ENCODE measurements at regions not wholly inside any gene's neighbourhood (a gene's known extent, or its start where the extent isn't known, plus 50 kb on each side); places are given as distances from the start of the nearest gene placed in this dataset.
A peak's percentile ranks its signal among the peaks of the same experiment; 100 is the strongest.

- H3K36me3 Mint-ChIP-seq (ENCODE audit: insufficient read depth), result peaks cover 8% of the 10 kb centered on the region
- TF ChIP-seq, protein P1, sequence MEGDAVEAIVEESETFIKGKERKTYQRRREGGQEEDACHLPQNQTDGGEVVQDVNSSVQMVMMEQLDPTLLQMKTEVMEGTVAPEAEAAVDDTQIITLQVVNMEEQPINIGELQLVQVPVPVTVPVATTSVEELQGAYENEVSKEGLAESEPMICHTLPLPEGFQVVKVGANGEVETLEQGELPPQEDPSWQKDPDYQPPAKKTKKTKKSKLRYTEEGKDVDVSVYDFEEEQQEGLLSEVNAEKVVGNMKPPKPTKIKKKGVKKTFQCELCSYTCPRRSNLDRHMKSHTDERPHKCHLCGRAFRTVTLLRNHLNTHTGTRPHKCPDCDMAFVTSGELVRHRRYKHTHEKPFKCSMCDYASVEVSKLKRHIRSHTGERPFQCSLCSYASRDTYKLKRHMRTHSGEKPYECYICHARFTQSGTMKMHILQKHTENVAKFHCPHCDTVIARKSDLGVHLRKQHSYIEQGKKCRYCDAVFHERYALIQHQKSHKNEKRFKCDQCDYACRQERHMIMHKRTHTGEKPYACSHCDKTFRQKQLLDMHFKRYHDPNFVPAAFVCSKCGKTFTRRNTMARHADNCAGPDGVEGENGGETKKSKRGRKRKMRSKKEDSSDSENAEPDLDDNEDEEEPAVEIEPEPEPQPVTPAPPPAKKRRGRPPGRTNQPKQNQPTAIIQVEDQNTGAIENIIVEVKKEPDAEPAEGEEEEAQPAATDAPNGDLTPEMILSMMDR (IDR thresholded peaks at IDR 0.05; ENCODE audit: unreplicated experiment), result no peak
- peaks cover 20% of the 10 kb centered on the region for H3K9me3 Mint-ChIP-seq (ENCODE audit: low read depth)
- DNase-seq (ENCODE audit: low spot score, unreplicated experiment), result no peak
- no peak overlapping the region for H3K27ac Mint-ChIP-seq
- H3K4me3 Mint-ChIP-seq (ENCODE audit: low read depth), result no peak overlapping the region
- peaks cover 7% of the 10 kb centered on the region for H3K27me3 Mint-ChIP-seq
- peaks cover 11% of the 10 kb centered on the region for H3K4me1 Mint-ChIP-seq (ENCODE audit: low read depth)
Measured at GRCh38 chr2:39523308-39524044, 86.4 kb upstream of the MAP4K3 start.

GRCh38 chr2:39524061-39524460 is 87.0 kb upstream of the MAP4K3 start:
- Mint-ChIP-seq H3K9me3 (ENCODE audit: low read depth) (peaks cover 20% of the 10 kb centered on the region), H3K27ac (no peak overlapping the region), H3K4me3 (ENCODE audit: low read depth) (no peak overlapping the region), H3K27me3 (peaks cover 7% of the 10 kb centered on the region), H3K36me3 (ENCODE audit: insufficient read depth) (peaks cover 8% of the 10 kb centered on the region), H3K4me1 (ENCODE audit: low read depth) (peaks cover 11% of the 10 kb centered on the region)
- no peak for DNase-seq (ENCODE audit: low spot score, unreplicated experiment)
- TF ChIP-seq, protein P1 (IDR thresholded peaks at IDR 0.05; ENCODE audit: unreplicated experiment), result no peak

DNA sequence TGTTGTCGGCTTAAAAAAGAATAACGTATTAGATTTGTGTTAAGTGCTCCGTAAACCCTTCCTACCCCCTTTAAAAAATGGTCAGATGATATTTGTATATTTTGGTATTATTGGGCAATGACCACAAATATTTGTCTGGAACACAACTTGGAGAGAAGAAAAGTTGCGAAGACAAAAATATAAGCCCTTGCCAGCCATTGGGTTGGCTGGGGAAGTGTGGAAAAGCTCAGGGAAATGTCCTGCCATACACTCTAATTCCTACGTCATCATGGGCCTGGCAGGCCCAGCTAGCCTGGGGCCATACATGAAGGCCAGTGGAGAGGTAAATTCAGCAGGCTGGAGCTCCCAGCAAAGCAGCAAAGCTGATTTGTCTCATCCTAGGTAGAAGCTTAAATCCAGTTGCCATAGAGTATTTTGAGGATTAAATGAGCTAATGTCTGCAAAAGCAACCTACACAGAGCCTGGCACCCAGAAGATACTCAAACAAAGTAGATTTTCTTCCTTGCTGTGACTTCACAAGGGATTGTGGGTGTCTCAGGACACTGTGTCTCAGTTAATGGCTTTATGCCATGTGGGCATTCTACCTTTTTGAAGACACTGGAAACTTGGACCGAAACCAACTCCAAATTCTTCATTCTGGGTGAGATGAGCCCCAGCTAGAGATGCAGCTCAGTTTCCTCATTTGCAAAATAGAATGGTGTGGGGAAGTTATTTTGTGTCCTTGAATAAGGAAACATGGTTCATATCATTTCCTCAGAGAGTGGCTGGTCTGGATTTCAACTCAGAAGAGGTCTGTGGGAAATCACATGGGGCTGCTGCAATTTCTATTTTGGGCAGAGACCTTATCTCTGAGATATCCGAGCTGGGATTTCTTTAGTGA is 87.9 kb upstream of the MAP4K3 start:
- DNase-seq (ENCODE audit: low spot score, unreplicated experiment), result no peak
- Mint-ChIP-seq H3K27ac (no peak overlapping the region), H3K36me3 (ENCODE audit: insufficient read depth) (peaks cover 8% of the 10 kb centered on the region), H3K4me3 (ENCODE audit: low read depth) (no peak overlapping the region), H3K4me1 (ENCODE audit: low read depth) (peaks cover 11% of the 10 kb centered on the region), H3K27me3 (peaks cover 7% of the 10 kb centered on the region), H3K9me3 (ENCODE audit: low read depth) (peaks cover 20% of the 10 kb centered on the region)
- TF ChIP-seq, protein P1 (IDR thresholded peaks at IDR 0.05; ENCODE audit: unreplicated experiment), result no peak

GRCh38 chr2:39525636-39526412 is 88.7 kb upstream of the MAP4K3 start:
- H3K4me3 Mint-ChIP-seq (ENCODE audit: low read depth), result no peak overlapping the region
- H3K36me3 Mint-ChIP-seq (ENCODE audit: insufficient read depth), result peaks cover 8% of the 10 kb centered on the region
- peaks cover 11% of the 10 kb centered on the region for H3K4me1 Mint-ChIP-seq (ENCODE audit: low read depth)
- peaks cover 18% of the 10 kb centered on the region for H3K9me3 Mint-ChIP-seq (ENCODE audit: low read depth)
- peaks cover 7% of the 10 kb centered on the region for H3K27me3 Mint-ChIP-seq
- TF ChIP-seq, protein P1 (IDR thresholded peaks at IDR 0.05; ENCODE audit: unreplicated experiment), result no peak
- peak overlapping the region; percentile 63 for H3K27ac Mint-ChIP-seq
- no peak for DNase-seq (ENCODE audit: low spot score, unreplicated experiment)

DNA sequence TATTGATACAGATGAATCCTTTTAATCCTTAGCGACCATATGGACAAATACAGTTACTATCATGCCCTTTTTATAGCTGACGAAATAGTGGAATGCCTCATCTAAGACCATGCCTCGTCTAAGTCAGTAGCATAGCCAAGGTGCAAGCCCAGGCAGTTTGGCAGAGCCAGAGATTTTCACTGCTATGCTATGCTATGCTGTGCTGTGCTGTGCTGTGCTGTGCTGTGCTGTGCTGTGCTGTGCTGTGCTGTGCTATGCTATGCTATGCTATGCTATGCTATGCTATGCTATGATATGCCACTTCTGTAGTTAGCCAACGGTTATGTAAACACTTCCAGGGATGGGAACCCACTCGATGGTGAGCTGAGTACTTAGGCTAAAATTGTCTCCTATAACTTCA is 91.6 kb upstream of the MAP4K3 start:
- H3K4me3 Mint-ChIP-seq (ENCODE audit: low read depth), result no peak overlapping the region
- DNase-seq (ENCODE audit: low spot score, unreplicated experiment), result no peak
- H3K4me1 Mint-ChIP-seq (ENCODE audit: low read depth), result peaks cover 22% of the 10 kb centered on the region
- H3K9me3 Mint-ChIP-seq (ENCODE audit: low read depth), result peaks cover 4% of the 10 kb centered on the region
- H3K27me3 Mint-ChIP-seq, result peaks cover 13% of the 10 kb centered on the region
- TF ChIP-seq, protein P1 (IDR thresholded peaks at IDR 0.05; ENCODE audit: unreplicated experiment), result no peak
- H3K36me3 Mint-ChIP-seq (ENCODE audit: insufficient read depth), result no peaks in the 10 kb centered on the region
- no peak overlapping the region for H3K27ac Mint-ChIP-seq
